ENCODE measurements at regions not wholly inside any gene's neighbourhood (a gene's known extent, or its start where the extent isn't known, plus 50 kb on each side); places are given as distances from the start of the nearest gene placed in this dataset.

GRCh38 chr2:162928356-162928755 lies 89.8 kb upstream of the KCNH7 start:
- no peaks in the 10 kb centered on the region for H3K36me3 ChIP-seq (ENCODE audit: insufficient read depth, low read length)
- H2AFZ ChIP-seq (ENCODE audit: low read length) = no peak overlapping the region
- no peak overlapping the region for H3K9ac ChIP-seq (ENCODE audit: low read depth, low read length, poor library complexity, severe bottlenecking)
- H3K79me2 ChIP-seq (ENCODE audit: insufficient read depth, low read length) = no peaks in the 10 kb centered on the region
- H4K20me1 ChIP-seq (ENCODE audit: insufficient read depth, low read length, poor library complexity, severe bottlenecking) = no peaks in the 10 kb centered on the region
- H3K9me3 ChIP-seq (ENCODE audit: insufficient read depth, low read depth, low read length) = no peaks in the 10 kb centered on the region
- H3K4me1 ChIP-seq (ENCODE audit: insufficient read depth, low read length, poor library complexity, severe bottlenecking) = no peaks in the 10 kb centered on the region
- no peak overlapping the region for H3K4me3 ChIP-seq (ENCODE audit: low read length, poor library complexity, severe bottlenecking)
- no peak overlapping the region for H3K4me2 ChIP-seq (ENCODE audit: low read depth, low read length, poor library complexity, severe bottlenecking)
- no peaks in the 10 kb centered on the region for H3K9me2 ChIP-seq (replicated peaks; ENCODE audit: low read depth, low read length)
- TF ChIP-seq EZH2phosphoT487 (IDR thresholded peaks at IDR 0.05; ENCODE audit: borderline replicate concordance) = no peak
- no peak for TF ChIP-seq CTCF (conservative IDR thresholded peaks at IDR 0.05; ENCODE audit: low read length)
- no peaks in the 10 kb centered on the region for H3K27me3 ChIP-seq (ENCODE audit: insufficient read depth, low read length, poor library complexity, severe bottlenecking)
- H3F3A ChIP-seq (ENCODE audit: low read depth) = no peaks in the 10 kb centered on the region

- TF ChIP-seq CTCF (conservative IDR thresholded peaks at IDR 0.05; ENCODE audit: low read length) (no peak), EZH2phosphoT487 (IDR thresholded peaks at IDR 0.05; ENCODE audit: borderline replicate concordance) (no peak)
- H3K36me3 ChIP-seq (ENCODE audit: insufficient read depth, low read length) = no peaks in the 10 kb centered on the region
- no peak overlapping the region for H2AFZ ChIP-seq (ENCODE audit: low read length)
Observed at GRCh38 chr2:162926907-162927306, 88.3 kb upstream of the KCNH7 start.

DNA sequence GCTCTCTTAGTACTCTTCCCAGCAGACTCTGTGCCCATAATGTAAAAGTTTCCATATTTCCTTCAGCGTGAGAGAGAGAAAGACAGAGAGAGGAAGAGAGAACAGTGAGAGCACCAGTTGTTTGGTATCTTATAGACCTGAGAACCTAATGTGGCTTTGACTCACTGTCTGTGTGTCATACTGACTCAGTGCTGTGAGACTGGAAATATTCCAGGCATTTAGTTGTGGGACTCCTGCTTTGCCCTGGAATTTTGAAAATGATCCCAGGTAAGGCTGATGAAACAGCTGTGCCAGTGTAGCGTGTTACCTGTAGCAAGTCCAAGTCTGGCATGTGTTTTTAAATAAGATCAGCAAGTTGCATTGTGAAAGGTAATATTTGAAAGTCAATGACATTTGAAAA lies 87.9 kb upstream of the KCNH7 start:
- H3K27me3 ChIP-seq (ENCODE audit: insufficient read depth, low read length, poor library complexity, severe bottlenecking) = no peaks in the 10 kb centered on the region
- no peak overlapping the region for H2AFZ ChIP-seq (ENCODE audit: low read length)
- H3K9me3 ChIP-seq (ENCODE audit: insufficient read depth, low read depth, low read length) = no peaks in the 10 kb centered on the region
- H3K79me2 ChIP-seq (ENCODE audit: insufficient read depth, low read length) = no peaks in the 10 kb centered on the region
- no peaks in the 10 kb centered on the region for H3K9me2 ChIP-seq (replicated peaks; ENCODE audit: low read depth, low read length)
- H3K4me2 ChIP-seq (ENCODE audit: low read depth, low read length, poor library complexity, severe bottlenecking) = no peak overlapping the region
- TF ChIP-seq CTCF (conservative IDR thresholded peaks at IDR 0.05; ENCODE audit: low read length) (no peak), EZH2phosphoT487 (IDR thresholded peaks at IDR 0.05; ENCODE audit: borderline replicate concordance) (no peak)
- H3K4me1 ChIP-seq (ENCODE audit: insufficient read depth, low read length, poor library complexity, severe bottlenecking) = no peaks in the 10 kb centered on the region
- H4K20me1 ChIP-seq (ENCODE audit: insufficient read depth, low read length, poor library complexity, severe bottlenecking) = no peaks in the 10 kb centered on the region
- no peaks in the 10 kb centered on the region for H3K36me3 ChIP-seq (ENCODE audit: insufficient read depth, low read length)
- H3K4me3 ChIP-seq (ENCODE audit: low read length, poor library complexity, severe bottlenecking) = no peak overlapping the region
- H3F3A ChIP-seq (ENCODE audit: low read depth) = no peaks in the 10 kb centered on the region
- no peak overlapping the region for H3K9ac ChIP-seq (ENCODE audit: low read depth, low read length, poor library complexity, severe bottlenecking)

More at GRCh38 chr2:162926907-162927306, 88.3 kb upstream of the KCNH7 start:
- no peaks in the 10 kb centered on the region for H3K79me2 ChIP-seq (ENCODE audit: insufficient read depth, low read length)
- H3K9me2 ChIP-seq (replicated peaks; ENCODE audit: low read depth, low read length) = no peaks in the 10 kb centered on the region
- no peak overlapping the region for H3K4me3 ChIP-seq (ENCODE audit: low read length, poor library complexity, severe bottlenecking)
- no peaks in the 10 kb centered on the region for H3K4me1 ChIP-seq (ENCODE audit: insufficient read depth, low read length, poor library complexity, severe bottlenecking)
- H3K4me2 ChIP-seq (ENCODE audit: low read depth, low read length, poor library complexity, severe bottlenecking) = no peak overlapping the region
- H3K9me3 ChIP-seq (ENCODE audit: insufficient read depth, low read depth, low read length) = no peaks in the 10 kb centered on the region
- no peaks in the 10 kb centered on the region for H4K20me1 ChIP-seq (ENCODE audit: insufficient read depth, low read length, poor library complexity, severe bottlenecking)
- no peaks in the 10 kb centered on the region for H3K27me3 ChIP-seq (ENCODE audit: insufficient read depth, low read length, poor library complexity, severe bottlenecking)
- H3F3A ChIP-seq (ENCODE audit: low read depth) = no peaks in the 10 kb centered on the region
- H3K9ac ChIP-seq (ENCODE audit: low read depth, low read length, poor library complexity, severe bottlenecking) = no peak overlapping the region
